WTC11 (cell line): ENCODE measurements at regions not wholly inside any gene's neighbourhood (a gene's known extent, or its start where the extent isn't known, plus 50 kb on each side); places are given as distances from the start of the nearest gene placed in this dataset.

ENCODE experiments used
- ATAC-seq: fragments of 200-7000 bp; cut with Tn5 transposase; 2 replicates; pipeline ENCODE4 v1.10.0; 2021; ENCODE audit warnings: mild to moderate bottlenecking, moderate library complexity
- CTCF ChIA-PET: fragments of 300-600 bp; sonication (Branson Sonifier 250); formaldehyde crosslinking; loops from one replicate; lab custom pipeline; 2021; ENCODE audit warnings: antibody characterized with exemption; lab: Charles Lee
- POLR2A ChIA-PET: fragments of 350-600 bp; sonication (Branson Sonifier 250); formaldehyde crosslinking; loops from one replicate; lab custom pipeline; 2021; ENCODE audit warnings: antibody characterized with exemption; lab: Charles Lee
- DNase-seq: peaks from one replicate; pipeline ENCODE4 v3.0.0; 2021; ENCODE audit warnings: low spot score
- H3K27ac Mint-ChIP-seq: 2 replicates; pipeline ENCODE4 v1.8.0; 2021; ENCODE audit warnings: mixed read lengths
- H3K27me3 Mint-ChIP-seq: 2 replicates; pipeline ENCODE4 v1.8.0; 2021; ENCODE audit warnings: low read depth, mild to moderate bottlenecking, moderate library complexity, mixed read lengths
- H3K36me3 Mint-ChIP-seq: 2 replicates; pipeline ENCODE4 v1.8.0; 2021; ENCODE audit warnings: mixed read lengths
- H3K4me1 Mint-ChIP-seq: 2 replicates; pipeline ENCODE4 v1.8.0; 2022; ENCODE audit warnings: mixed read lengths
- H3K4me3 Mint-ChIP-seq: 2 replicates; pipeline ENCODE4 v1.8.0; 2021; ENCODE audit warnings: mild to moderate bottlenecking, moderate library complexity, mixed read lengths
- H3K9me3 Mint-ChIP-seq: 2 replicates; pipeline ENCODE4 v1.8.0; 2021; ENCODE audit warnings: mixed read lengths
- CREM ChIP-seq: sonication (generic); formaldehyde crosslinking; IDR thresholded peaks from 2 replicates; pipeline ENCODE4 v1.8.1; 2022; ENCODE audit warnings: mild to moderate bottlenecking, missing genetic modification reagents, moderate library complexity
- FOXJ3 ChIP-seq: sonication (generic); formaldehyde crosslinking; IDR thresholded peaks from 2 replicates; pipeline ENCODE4 v1.9.0; 2021; ENCODE audit warnings: missing genetic modification reagents, mild to moderate bottlenecking, borderline replicate concordance
- JAZF1 ChIP-seq: fragments of 250-450 bp; sonication (Bioruptor Pico); IDR thresholded peaks from 2 replicates; pipeline ENCODE4 v1.9.0; 2021; ENCODE audit warnings: moderate library complexity, mild to moderate bottlenecking, inconsistent platforms
- MXD4 ChIP-seq: fragments of 250-450 bp; sonication (Bioruptor Pico); IDR thresholded peaks from 2 replicates; pipeline ENCODE4 v1.8.0; 2021; ENCODE audit warnings: mild to moderate bottlenecking, moderate library complexity, borderline replicate concordance
- PRRX2 ChIP-seq: fragments of 250-450 bp; sonication (Bioruptor Pico); IDR thresholded peaks from 2 replicates; pipeline ENCODE4 v1.8.0; 2021; ENCODE audit warnings: mild to moderate bottlenecking
- TCF7 ChIP-seq: sonication (generic); formaldehyde crosslinking; IDR thresholded peaks from 2 replicates; pipeline ENCODE4 v1.8.0; 2022; ENCODE audit warnings: mild to moderate bottlenecking, low read depth, missing genetic modification reagents, moderate library complexity
- TP53 ChIP-seq: sonication (generic); formaldehyde crosslinking; IDR thresholded peaks from 2 replicates; pipeline ENCODE4 v1.8.1; 2023; ENCODE audit warnings: mild to moderate bottlenecking, missing genetic modification reagents
- ZNF416 ChIP-seq: fragments of 250-450 bp; sonication (Bioruptor Pico); IDR thresholded peaks from 2 replicates; pipeline ENCODE4 v1.9.0; 2021; ENCODE audit warnings: mild to moderate bottlenecking, inconsistent platforms
- TF ChIP-seq, protein P1 (sequence below): sonication (generic); formaldehyde crosslinking; IDR thresholded peaks from 2 replicates; pipeline ENCODE4 v1.8.0; 2023; ENCODE audit warnings: missing genetic modification reagents, mild to moderate bottlenecking, borderline replicate concordance
- TF ChIP-seq, protein P2 (sequence below): fragments of 250-450 bp; sonication (Bioruptor Pico); IDR thresholded peaks from 2 replicates; pipeline ENCODE4 v1.9.0; 2021; ENCODE audit warnings: moderate library complexity, mild to moderate bottlenecking, inconsistent platforms, borderline replicate concordance
- TF ChIP-seq, protein P3 (sequence below): sonication (generic); formaldehyde crosslinking; IDR thresholded peaks from 2 replicates; pipeline ENCODE4 v1.8.1; 2023; ENCODE audit warnings: mild to moderate bottlenecking, moderate library complexity, missing genetic modification reagents
- TF ChIP-seq, protein P4 (sequence below): fragments of 250-450 bp; sonication (Bioruptor Pico); IDR thresholded peaks from 2 replicates; pipeline ENCODE4 v2.1.2; 2022; ENCODE audit warnings: mild to moderate bottlenecking, moderate library complexity
- TF ChIP-seq, protein P5 (sequence below): fragments of 200-600 bp; IDR thresholded peaks from 2 replicates; pipeline ENCODE4 v1.8.0; 2022; ENCODE audit warnings: antibody characterized with exemption
- TF ChIP-seq, protein P6 (sequence below): sonication (generic); formaldehyde crosslinking; IDR thresholded peaks from 2 replicates; pipeline ENCODE4 v1.8.0; 2023; ENCODE audit warnings: missing genetic modification reagents
- TF ChIP-seq, protein P7 (sequence below): sonication (generic); formaldehyde crosslinking; IDR thresholded peaks from 2 replicates; pipeline ENCODE4 v1.8.0; 2022; ENCODE audit warnings: mild to moderate bottlenecking, missing genetic modification reagents
- TF ChIP-seq, protein P8 (sequence below): sonication (generic); formaldehyde crosslinking; IDR thresholded peaks from 2 replicates; pipeline ENCODE4 v1.8.0; 2023; ENCODE audit warnings: mild to moderate bottlenecking, missing genetic modification reagents
- TF ChIP-seq, protein P9 (sequence below): fragments of 250-450 bp; sonication (Bioruptor Pico); IDR thresholded peaks from 2 replicates; pipeline ENCODE4 v1.9.0; 2021; ENCODE audit warnings: mild to moderate bottlenecking, borderline replicate concordance

DNA sequence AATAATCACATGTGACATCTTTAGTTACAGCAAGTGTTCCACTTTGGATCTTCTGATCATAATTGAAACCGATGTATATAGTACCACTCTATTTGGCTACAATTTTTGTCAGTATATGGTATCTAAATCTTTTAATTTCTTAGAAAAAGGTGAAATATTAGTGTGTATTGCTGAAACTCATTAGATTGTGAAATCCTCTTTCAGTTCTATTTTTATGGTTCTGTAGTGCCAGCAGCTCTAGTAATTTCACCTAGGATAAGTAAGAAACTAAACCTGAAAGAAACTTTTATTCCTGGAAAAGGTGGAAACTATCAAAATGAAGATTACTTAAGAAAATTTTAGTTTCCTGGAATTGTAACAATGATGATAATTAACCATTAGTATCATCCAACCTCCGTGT is 370.9 kb downstream of the NNT start:
- no peaks in the 10 kb centered on the region for H3K4me1 Mint-ChIP-seq
- H3K27me3 Mint-ChIP-seq, result no peaks in the 10 kb centered on the region
- DNase-seq (no peak), ATAC-seq (no peak)
- no peak overlapping the region for H3K27ac Mint-ChIP-seq
- no peak overlapping the region for H3K4me3 Mint-ChIP-seq
- peaks cover 5% of the 10 kb centered on the region for H3K36me3 Mint-ChIP-seq
- TF ChIP-seq, protein P1, sequence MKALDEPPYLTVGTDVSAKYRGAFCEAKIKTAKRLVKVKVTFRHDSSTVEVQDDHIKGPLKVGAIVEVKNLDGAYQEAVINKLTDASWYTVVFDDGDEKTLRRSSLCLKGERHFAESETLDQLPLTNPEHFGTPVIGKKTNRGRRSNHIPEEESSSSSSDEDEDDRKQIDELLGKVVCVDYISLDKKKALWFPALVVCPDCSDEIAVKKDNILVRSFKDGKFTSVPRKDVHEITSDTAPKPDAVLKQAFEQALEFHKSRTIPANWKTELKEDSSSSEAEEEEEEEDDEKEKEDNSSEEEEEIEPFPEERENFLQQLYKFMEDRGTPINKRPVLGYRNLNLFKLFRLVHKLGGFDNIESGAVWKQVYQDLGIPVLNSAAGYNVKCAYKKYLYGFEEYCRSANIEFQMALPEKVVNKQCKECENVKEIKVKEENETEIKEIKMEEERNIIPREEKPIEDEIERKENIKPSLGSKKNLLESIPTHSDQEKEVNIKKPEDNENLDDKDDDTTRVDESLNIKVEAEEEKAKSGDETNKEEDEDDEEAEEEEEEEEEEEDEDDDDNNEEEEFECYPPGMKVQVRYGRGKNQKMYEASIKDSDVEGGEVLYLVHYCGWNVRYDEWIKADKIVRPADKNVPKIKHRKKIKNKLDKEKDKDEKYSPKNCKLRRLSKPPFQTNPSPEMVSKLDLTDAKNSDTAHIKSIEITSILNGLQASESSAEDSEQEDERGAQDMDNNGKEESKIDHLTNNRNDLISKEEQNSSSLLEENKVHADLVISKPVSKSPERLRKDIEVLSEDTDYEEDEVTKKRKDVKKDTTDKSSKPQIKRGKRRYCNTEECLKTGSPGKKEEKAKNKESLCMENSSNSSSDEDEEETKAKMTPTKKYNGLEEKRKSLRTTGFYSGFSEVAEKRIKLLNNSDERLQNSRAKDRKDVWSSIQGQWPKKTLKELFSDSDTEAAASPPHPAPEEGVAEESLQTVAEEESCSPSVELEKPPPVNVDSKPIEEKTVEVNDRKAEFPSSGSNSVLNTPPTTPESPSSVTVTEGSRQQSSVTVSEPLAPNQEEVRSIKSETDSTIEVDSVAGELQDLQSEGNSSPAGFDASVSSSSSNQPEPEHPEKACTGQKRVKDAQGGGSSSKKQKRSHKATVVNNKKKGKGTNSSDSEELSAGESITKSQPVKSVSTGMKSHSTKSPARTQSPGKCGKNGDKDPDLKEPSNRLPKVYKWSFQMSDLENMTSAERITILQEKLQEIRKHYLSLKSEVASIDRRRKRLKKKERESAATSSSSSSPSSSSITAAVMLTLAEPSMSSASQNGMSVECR (CRISPR knock-in tag), result no peak
- TF ChIP-seq CREM, result no peak
- no peak for TF ChIP-seq TP53 (CRISPR knock-in tag)
- no peak for TF ChIP-seq JAZF1 (CRISPR knock-in tag)
- no peak for TF ChIP-seq MXD4 (CRISPR knock-in tag)
- TF ChIP-seq, protein P2, sequence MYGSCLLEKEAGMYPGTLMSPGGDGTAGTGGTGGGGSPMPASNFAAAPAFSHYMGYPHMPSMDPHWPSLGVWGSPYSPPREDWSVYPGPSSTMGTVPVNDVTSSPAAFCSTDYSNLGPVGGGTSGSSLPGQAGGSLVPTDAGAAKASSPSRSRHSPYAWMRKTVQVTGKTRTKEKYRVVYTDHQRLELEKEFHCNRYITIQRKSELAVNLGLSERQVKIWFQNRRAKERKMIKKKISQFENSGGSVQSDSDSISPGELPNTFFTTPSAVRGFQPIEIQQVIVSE (CRISPR knock-in tag), result no peak
- TF ChIP-seq FOXJ3, result no peak
- TF ChIP-seq, protein P3, sequence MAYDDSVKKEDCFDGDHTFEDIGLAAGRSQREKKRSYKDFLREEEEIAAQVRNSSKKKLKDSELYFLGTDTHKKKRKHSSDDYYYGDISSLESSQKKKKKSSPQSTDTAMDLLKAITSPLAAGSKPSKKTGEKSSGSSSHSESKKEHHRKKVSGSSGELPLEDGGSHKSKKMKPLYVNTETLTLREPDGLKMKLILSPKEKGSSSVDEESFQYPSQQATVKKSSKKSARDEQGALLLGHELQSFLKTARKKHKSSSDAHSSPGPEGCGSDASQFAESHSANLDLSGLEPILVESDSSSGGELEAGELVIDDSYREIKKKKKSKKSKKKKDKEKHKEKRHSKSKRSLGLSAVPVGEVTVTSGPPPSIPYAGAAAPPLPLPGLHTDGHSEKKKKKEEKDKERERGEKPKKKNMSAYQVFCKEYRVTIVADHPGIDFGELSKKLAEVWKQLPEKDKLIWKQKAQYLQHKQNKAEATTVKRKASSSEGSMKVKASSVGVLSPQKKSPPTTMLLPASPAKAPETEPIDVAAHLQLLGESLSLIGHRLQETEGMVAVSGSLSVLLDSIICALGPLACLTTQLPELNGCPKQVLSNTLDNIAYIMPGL (CRISPR knock-in tag), result no peak
- TF ChIP-seq, protein P4, sequence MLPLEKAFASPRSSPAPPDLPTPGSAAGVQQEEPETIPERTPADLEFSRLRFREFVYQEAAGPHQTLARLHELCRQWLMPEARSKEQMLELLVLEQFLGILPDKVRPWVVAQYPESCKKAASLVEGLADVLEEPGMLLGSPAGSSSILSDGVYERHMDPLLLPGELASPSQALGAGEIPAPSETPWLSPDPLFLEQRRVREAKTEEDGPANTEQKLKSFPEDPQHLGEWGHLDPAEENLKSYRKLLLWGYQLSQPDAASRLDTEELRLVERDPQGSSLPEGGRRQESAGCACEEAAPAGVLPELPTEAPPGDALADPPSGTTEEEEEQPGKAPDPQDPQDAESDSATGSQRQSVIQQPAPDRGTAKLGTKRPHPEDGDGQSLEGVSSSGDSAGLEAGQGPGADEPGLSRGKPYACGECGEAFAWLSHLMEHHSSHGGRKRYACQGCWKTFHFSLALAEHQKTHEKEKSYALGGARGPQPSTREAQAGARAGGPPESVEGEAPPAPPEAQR (CRISPR knock-in tag), result no peak
- TF ChIP-seq, protein P5, sequence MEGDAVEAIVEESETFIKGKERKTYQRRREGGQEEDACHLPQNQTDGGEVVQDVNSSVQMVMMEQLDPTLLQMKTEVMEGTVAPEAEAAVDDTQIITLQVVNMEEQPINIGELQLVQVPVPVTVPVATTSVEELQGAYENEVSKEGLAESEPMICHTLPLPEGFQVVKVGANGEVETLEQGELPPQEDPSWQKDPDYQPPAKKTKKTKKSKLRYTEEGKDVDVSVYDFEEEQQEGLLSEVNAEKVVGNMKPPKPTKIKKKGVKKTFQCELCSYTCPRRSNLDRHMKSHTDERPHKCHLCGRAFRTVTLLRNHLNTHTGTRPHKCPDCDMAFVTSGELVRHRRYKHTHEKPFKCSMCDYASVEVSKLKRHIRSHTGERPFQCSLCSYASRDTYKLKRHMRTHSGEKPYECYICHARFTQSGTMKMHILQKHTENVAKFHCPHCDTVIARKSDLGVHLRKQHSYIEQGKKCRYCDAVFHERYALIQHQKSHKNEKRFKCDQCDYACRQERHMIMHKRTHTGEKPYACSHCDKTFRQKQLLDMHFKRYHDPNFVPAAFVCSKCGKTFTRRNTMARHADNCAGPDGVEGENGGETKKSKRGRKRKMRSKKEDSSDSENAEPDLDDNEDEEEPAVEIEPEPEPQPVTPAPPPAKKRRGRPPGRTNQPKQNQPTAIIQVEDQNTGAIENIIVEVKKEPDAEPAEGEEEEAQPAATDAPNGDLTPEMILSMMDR, result no peak
- no peak for TF ChIP-seq ZNF416 (CRISPR knock-in tag)
- H3K9me3 Mint-ChIP-seq, result peaks cover 35% of the 10 kb centered on the region
- ChIA-PET POLR2A (no interaction called here), CTCF (no interaction called here)

DNA sequence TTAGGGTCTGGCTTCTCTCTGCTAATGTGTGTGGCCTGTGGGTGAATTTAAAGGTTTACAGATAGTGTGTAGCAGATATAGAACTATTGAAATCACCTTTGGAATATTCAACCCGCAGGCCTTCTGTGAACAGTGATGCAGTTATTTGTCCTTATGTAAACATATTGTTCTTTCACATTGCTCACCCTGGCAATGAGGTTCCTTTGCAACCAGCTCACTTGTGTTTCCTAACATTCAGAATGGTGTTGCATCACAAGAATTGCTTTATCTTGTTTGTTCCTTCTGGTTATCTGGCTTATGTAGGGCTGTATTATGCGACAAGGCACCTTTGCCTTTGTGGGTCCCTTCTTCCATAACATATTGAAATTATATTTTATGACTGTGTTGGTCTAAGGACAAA is 370.3 kb downstream of the NNT start:
- CTCF ChIA-PET, result no interaction called here
- H3K9me3 Mint-ChIP-seq, result peaks cover 33% of the 10 kb centered on the region
- TF ChIP-seq, protein P6, sequence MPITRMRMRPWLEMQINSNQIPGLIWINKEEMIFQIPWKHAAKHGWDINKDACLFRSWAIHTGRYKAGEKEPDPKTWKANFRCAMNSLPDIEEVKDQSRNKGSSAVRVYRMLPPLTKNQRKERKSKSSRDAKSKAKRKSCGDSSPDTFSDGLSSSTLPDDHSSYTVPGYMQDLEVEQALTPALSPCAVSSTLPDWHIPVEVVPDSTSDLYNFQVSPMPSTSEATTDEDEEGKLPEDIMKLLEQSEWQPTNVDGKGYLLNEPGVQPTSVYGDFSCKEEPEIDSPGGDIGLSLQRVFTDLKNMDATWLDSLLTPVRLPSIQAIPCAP, result no peak
- TF ChIP-seq, protein P7, sequence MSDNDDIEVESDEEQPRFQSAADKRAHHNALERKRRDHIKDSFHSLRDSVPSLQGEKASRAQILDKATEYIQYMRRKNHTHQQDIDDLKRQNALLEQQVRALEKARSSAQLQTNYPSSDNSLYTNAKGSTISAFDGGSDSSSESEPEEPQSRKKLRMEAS (CRISPR knock-in tag), result no peak
- TF ChIP-seq, protein P8, sequence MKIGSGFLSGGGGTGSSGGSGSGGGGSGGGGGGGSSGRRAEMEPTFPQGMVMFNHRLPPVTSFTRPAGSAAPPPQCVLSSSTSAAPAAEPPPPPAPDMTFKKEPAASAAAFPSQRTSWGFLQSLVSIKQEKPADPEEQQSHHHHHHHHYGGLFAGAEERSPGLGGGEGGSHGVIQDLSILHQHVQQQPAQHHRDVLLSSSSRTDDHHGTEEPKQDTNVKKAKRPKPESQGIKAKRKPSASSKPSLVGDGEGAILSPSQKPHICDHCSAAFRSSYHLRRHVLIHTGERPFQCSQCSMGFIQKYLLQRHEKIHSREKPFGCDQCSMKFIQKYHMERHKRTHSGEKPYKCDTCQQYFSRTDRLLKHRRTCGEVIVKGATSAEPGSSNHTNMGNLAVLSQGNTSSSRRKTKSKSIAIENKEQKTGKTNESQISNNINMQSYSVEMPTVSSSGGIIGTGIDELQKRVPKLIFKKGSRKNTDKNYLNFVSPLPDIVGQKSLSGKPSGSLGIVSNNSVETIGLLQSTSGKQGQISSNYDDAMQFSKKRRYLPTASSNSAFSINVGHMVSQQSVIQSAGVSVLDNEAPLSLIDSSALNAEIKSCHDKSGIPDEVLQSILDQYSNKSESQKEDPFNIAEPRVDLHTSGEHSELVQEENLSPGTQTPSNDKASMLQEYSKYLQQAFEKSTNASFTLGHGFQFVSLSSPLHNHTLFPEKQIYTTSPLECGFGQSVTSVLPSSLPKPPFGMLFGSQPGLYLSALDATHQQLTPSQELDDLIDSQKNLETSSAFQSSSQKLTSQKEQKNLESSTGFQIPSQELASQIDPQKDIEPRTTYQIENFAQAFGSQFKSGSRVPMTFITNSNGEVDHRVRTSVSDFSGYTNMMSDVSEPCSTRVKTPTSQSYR, result no peak
- TF ChIP-seq TCF7 (CRISPR knock-in tag), result no peak
- TF ChIP-seq, protein P9, sequence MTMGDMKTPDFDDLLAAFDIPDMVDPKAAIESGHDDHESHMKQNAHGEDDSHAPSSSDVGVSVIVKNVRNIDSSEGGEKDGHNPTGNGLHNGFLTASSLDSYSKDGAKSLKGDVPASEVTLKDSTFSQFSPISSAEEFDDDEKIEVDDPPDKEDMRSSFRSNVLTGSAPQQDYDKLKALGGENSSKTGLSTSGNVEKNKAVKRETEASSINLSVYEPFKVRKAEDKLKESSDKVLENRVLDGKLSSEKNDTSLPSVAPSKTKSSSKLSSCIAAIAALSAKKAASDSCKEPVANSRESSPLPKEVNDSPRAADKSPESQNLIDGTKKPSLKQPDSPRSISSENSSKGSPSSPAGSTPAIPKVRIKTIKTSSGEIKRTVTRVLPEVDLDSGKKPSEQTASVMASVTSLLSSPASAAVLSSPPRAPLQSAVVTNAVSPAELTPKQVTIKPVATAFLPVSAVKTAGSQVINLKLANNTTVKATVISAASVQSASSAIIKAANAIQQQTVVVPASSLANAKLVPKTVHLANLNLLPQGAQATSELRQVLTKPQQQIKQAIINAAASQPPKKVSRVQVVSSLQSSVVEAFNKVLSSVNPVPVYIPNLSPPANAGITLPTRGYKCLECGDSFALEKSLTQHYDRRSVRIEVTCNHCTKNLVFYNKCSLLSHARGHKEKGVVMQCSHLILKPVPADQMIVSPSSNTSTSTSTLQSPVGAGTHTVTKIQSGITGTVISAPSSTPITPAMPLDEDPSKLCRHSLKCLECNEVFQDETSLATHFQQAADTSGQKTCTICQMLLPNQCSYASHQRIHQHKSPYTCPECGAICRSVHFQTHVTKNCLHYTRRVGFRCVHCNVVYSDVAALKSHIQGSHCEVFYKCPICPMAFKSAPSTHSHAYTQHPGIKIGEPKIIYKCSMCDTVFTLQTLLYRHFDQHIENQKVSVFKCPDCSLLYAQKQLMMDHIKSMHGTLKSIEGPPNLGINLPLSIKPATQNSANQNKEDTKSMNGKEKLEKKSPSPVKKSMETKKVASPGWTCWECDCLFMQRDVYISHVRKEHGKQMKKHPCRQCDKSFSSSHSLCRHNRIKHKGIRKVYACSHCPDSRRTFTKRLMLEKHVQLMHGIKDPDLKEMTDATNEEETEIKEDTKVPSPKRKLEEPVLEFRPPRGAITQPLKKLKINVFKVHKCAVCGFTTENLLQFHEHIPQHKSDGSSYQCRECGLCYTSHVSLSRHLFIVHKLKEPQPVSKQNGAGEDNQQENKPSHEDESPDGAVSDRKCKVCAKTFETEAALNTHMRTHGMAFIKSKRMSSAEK (CRISPR knock-in tag), result no peak
- TF ChIP-seq PRRX2, result no peak

More for the DNA sequence above, 370.3 kb downstream of the NNT start:
- H3K27ac Mint-ChIP-seq, result no peak overlapping the region
- DNase-seq (no peak), ATAC-seq (no peak)
- peaks cover 3% of the 10 kb centered on the region for H3K36me3 Mint-ChIP-seq
- no peaks in the 10 kb centered on the region for H3K4me1 Mint-ChIP-seq
- no peak overlapping the region for H3K4me3 Mint-ChIP-seq
- H3K27me3 Mint-ChIP-seq, result no peaks in the 10 kb centered on the region
- POLR2A ChIA-PET, result no interaction called here
